Fibroblast of peridontal ligament (primary cell): ENCODE measurements at regions not wholly inside any gene's neighbourhood (a gene's known extent, or its start where the extent isn't known, plus 50 kb on each side); places are given as distances from the start of the nearest gene placed in this dataset.
A peak's percentile ranks its signal among the peaks of the same experiment; 100 is the strongest.
"Not testable (repeated sequence)": the region's sequence is repeated elsewhere in the genome, so short reads cannot be mapped to it uniquely, and the experiment has no call there.

Source experiments
- DNase-seq: peaks from one replicate; pipeline ENCODE4 v3.0.0-alpha.2; 2010; ENCODE audit errors: extremely low read depth

DNA sequence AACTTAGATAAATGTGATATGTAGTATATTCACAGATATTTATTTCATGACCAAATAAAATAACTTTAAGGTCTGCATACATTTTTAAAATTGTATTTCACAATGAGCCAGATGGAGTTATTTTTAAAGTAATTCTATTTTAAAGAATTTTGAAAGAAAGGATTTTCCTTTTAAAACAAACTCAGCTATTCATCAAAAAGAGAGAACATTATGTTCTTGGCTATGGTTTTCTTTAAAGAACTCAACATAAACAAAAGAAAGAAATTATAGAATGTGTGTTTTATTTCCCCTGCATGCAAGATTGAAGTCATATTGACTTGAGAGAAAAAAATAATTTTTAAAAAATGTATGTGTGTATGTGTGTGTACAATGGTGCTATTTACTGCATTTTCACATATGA is 1023.6 kb upstream of the CITED2 start:
- DNase-seq, result no peak

GRCh38 chr6:140397106-140397505 is 1022.7 kb upstream of the CITED2 start:
- no peak for DNase-seq

DNA sequence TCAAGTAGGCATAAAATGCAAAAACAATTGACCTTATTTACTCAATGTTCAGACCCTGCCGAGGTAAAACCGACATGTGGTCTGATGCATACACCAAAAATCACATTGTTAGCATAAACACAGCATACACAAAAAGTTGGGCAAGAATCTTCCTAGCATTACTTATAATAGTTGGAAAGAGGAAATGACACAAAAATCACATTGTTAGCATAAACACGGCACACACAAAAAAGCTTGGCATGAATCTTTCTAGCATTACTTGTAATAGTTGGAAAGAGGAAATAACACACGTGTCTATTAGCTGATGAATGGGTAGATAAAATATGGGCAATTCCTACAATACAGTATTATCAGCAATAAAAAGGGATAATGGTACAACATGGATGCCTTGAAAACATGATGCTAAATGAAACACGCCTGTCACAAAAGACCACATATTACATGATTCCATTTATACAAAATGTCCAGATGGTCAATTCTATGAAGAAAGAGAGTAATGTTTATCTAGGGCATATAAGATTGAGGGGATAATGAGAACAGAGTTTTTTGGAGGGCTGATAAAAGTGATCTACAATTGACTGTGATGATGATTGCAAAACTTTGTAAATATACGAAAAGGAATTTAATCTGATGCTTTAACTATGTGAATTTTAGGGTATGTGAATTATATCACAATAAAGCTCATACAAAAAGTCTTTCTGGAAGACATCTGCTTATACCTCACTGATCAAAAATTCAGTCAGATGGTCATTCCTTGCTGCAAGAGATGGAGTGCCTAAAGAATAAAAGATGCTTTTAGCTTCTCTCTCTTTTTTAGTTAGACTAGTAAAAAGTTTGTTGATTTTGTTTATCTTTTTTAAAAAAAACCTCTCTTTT is 1019.5 kb upstream of the CITED2 start:
- DNase-seq, result peak; percentile 39

GRCh38 chr6:140388815-140389214 is 1014.4 kb upstream of the CITED2 start:
- no peak for DNase-seq

GRCh38 chr6:140388192-140388802 is 1013.8 kb upstream of the CITED2 start:
- DNase-seq, result no peak

DNA sequence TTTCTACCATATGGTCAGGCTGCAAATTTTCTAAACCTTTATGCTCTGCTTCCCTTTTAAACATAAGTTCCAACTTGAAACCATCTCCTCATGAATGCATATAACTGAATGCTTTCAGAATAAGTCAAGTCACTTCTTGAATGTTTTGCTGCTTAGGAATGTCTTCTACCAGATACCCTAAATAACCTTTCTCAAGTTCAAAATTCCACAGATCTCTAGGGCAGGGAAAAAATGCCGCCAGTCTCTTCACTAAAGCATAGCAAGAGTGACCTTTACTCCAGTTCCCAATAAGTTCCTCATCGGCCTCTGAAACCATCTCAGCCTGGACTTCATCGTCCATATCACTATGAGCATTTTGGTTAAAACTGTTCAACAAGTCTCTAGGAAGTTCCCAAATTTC is 1011.2 kb upstream of the CITED2 start:
- DNase-seq, result no peak

- no peak for DNase-seq
These were observed 1007.9 kb upstream of the CITED2 start for GRCh38 chr6:140382355-140382754.

GRCh38 chr6:140380427-140381218 is 1006.2 kb upstream of the CITED2 start:
- peak; percentile 51 for DNase-seq

DNA sequence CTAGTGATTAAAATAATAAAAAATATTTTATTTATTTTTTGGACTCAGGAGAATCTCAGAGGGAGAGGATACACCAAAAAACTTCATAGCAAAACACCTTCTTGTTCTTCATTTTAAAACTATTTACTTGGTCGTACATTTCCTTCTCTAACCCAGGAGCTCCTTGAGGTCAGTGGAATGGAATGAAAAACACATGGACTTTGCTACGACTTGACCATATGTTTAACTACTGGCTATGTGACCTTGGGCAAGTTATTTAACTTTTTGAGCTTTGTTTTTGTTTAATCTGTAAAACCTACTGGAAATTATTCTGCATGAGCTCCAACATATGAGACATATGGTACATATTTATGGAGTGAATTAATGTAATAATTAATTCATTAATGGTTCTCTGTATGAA is 1005.5 kb upstream of the CITED2 start:
- DNase-seq, result peak; percentile 85

DNA sequence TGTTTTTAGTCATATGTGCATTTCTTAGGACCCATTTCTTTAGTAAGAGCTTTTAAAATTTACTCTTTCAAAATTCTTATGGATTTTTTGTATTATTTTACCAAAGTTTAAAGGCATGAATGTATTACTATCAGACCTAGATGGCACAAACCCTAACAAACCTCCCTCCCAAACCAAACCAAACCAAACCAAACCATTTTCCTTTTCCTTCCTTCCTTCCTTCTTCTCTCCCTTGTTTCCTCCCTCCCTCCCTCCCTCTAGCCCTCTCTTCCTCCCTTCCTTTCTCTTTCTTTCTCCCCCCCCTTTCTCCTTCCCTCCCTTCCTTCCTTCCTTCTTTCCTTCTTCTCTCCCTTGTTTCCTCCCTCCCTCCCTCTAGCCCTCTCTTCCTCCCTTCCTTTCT is 1001.8 kb upstream of the CITED2 start:
- no peak for DNase-seq

DNA sequence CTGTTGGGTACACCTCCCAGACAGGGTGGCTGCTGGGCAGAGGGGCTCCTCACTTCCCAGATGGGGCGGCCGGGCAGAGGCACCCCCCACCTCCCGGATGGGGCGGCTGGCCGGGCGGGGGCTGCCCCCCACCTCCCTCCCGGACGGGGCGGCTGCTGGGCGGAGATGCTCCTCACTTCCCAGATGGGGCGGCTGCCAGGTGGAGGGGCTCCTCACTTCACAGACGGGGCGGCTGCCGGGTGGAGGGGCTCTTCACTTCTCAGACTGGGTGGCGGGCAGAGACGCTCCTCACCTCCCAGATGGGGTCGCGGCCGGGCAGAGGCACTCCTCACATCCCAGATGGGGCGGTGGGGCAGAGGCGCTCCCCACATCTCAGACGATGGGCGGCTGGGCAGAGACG is 999.3 kb upstream of the CITED2 start:
- DNase-seq, result not testable (repeated sequence)

DNA sequence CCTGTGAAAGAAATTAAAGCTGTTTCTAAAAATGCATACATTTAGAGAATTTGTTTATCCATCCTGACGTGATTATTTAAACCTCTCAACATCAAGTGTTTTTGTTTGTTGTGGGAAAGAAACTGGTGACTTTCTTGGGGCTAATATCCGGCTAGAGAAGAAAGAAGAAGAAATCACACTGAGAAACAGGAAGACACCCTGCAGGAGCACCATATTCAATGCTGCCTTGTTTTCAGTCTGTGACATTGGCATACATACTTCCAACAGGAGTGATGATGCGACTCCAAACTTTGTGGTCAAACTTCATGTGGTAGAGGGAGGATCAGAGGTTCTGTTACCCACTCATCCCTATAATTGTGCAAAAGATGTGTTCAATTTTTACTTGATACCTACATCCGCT is 997.6 kb upstream of the CITED2 start:
- no peak for DNase-seq

DNA sequence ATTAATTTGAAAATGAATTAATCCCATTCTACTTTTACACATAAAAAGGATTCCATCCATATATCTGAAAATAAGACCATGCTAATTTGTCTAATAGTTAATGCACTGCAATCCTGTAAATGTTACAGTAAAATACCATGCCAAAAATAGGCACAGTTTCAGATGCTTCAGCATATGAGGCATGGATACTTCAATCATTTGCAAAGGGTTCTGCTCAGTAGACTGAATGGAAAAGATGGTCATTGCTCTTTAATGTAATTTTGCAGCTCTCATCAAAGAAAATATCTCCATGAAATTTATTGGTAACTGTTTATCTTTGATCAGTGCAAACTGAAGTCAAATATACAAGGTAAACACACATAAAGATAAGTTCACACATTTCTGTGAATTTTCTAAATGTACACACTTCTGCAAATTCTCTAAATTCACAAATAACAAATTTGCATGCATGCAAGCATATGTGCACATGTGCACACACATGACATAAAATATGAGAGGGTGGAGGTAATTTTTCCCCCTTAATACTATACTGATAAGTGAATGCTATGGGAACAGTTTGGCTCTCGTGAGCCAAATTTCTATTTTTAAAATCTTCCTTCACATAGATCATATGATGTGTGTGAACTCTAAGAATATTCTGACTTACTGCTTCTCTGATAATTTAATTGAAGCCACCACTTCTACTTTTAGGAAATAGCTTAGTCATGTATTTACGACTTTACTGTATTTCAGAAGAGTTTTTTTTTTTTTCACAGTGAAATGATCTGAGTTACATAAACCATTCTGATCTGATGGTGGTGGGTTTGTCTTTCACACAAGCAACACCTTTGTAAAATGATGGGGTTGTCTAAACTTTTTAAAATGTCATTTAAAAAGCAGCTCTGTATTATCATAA is 996.8 kb upstream of the CITED2 start:
- DNase-seq, result peak; percentile 61

GRCh38 chr6:140370441-140370840 is 996.0 kb upstream of the CITED2 start:
- DNase-seq, result no peak

GRCh38 chr6:140366991-140367390 is 992.5 kb upstream of the CITED2 start:
- peak; percentile 72 for DNase-seq

GRCh38 chr6:140364916-140365315 is 990.5 kb upstream of the CITED2 start:
- DNase-seq, result no peak

DNA sequence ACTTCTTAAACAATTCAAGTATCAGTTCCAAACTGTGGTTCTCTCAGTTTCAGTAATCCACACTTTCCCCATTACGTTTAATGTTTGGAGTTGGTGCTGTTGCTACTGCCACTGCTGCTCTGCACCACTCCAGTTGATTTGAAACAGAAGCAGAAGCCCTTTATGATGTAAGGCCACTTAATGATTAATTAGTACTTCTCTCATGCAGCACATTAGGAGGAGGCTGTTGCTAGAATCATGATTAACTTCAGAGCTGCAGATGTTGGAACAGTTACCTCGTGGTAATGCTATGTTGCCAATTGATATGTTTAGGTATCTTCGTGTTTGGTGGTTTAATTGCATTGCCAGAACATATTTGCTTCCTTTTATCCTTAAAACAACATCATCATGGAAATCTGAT is 986.2 kb upstream of the CITED2 start:
- DNase-seq, result peak; percentile 38

- peak; percentile 68 for DNase-seq
These were observed 981.0 kb upstream of the CITED2 start for GRCh38 chr6:140355476-140355875.

GRCh38 chr6:140354296-140354695 is 979.8 kb upstream of the CITED2 start:
- no peak for DNase-seq

DNA sequence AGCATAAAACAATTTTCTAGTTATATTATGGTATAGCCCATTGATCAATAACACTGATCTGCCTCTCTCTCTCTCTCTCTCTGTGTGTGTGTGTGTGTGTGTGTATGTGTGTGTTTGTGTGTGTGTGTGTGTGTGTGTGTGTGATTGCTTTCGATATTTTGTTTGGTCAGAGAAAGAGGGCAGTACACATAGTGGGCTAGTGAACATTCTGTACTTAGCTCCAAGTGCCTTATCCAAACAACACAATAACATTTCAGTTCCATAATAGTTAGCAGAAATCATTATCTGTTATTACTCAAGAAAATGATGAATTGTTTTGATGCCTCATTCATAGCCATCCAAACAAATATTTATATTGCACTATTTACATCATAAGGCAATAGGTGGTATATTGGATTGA is 979.1 kb upstream of the CITED2 start:
- no peak for DNase-seq

- DNase-seq, result no peak
These were observed 972.0 kb upstream of the CITED2 start for GRCh38 chr6:140346428-140346827.

GRCh38 chr6:140345935-140346334 is 971.5 kb upstream of the CITED2 start:
- DNase-seq, result no peak
